Uterus (tissue), 2 donors: ENCODE measurements at regions not wholly inside any gene's neighbourhood (a gene's known extent, or its start where the extent isn't known, plus 50 kb on each side); places are given as distances from the start of the nearest gene placed in this dataset.

Source experiments
- POLR2A ChIP-seq, 2 donors: fragments of 450-650 bp; IDR thresholded peaks; one replicate each; pipeline ENCODE4 v1.6.1; 2016; ENCODE audit warnings: antibody characterized with exemption in 2 of 2, mild to moderate bottlenecking in 1 of 2, moderate library complexity in 1 of 2
- TF ChIP-seq, protein P1 (sequence below), 4 experiments: fragments of 200-600 bp in 2 of 4; fragments of 450-650 bp in 2 of 4; sonication (generic) in 2 of 4; IDR thresholded peaks; one replicate each; pipeline ENCODE4 v1.5.1; 2016 to 2019; ENCODE audit warnings: antibody characterized with exemption in 4 of 4, mild to moderate bottlenecking in 2 of 4, moderate library complexity in 1 of 4

DNA sequence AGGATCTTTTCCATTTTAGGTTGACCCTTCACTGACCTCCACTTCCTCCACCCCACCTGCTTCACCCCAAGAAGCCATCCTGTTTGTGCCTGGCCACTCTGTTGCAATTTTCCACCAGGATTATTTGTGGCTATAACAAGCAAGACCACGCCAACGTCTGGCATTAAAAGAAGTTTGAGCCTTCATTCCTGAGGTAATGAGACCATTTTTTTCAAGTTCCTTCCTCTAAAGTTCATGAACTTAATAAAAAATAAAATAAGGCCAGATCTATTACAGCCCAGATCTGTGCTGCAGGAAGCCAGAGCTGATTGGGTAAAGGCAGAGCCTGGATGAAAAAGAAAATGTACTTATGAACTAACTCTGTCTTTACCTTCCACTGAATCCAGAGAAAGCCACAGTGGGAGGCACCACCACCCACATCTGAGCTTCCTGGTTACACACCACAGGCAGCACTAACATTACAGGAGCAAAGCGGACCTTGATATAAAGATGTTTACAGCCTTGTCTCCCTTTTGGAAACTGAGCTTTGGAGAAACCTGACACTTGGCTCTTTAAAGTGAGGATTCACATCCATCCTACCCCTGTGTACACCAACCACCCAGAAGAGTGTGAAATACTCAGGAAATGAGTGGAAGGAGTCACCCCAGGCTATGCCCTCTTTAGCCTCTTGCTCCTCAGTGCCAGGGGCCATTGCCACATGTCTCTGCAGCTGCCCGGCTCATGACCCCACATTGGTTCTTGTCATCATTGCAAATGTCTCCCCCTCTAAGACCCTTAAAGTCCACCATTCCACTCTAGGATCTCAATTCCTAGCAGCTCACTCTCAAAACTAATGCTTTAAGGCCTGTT is 293.6 kb downstream of the PLPP3 start:
- no peak for TF ChIP-seq POLR2A (IDR thresholded peaks at IDR 0.05)
- TF ChIP-seq, protein P1, sequence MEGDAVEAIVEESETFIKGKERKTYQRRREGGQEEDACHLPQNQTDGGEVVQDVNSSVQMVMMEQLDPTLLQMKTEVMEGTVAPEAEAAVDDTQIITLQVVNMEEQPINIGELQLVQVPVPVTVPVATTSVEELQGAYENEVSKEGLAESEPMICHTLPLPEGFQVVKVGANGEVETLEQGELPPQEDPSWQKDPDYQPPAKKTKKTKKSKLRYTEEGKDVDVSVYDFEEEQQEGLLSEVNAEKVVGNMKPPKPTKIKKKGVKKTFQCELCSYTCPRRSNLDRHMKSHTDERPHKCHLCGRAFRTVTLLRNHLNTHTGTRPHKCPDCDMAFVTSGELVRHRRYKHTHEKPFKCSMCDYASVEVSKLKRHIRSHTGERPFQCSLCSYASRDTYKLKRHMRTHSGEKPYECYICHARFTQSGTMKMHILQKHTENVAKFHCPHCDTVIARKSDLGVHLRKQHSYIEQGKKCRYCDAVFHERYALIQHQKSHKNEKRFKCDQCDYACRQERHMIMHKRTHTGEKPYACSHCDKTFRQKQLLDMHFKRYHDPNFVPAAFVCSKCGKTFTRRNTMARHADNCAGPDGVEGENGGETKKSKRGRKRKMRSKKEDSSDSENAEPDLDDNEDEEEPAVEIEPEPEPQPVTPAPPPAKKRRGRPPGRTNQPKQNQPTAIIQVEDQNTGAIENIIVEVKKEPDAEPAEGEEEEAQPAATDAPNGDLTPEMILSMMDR (IDR thresholded peaks at IDR 0.05) = no peak
